RPMI8226 (cell line): ENCODE measurements at regions not wholly inside any gene's neighbourhood (a gene's known extent, or its start where the extent isn't known, plus 50 kb on each side); places are given as distances from the start of the nearest gene placed in this dataset.

Experiments used
- DNase-seq: peaks from one replicate; pipeline ENCODE4 v3.0.0-alpha.2; 2015

GRCh38 chr18:7358989-7359726, 128.3 kb downstream of the LRRC30 start:
- DNase-seq = no peak

- no peak for DNase-seq
Measured at GRCh38 chr18:7360606-7361170, 129.8 kb downstream of the LRRC30 start.

- no peak for DNase-seq
Measured at GRCh38 chr18:7363338-7363737, 132.4 kb downstream of the LRRC30 start.

- no peak for DNase-seq
Measured at GRCh38 chr18:7366597-7366996, 135.7 kb downstream of the LRRC30 start.

GRCh38 chr18:7367336-7367735, 136.4 kb downstream of the LRRC30 start:
- peak; percentile 18 for DNase-seq

GRCh38 chr18:7369006-7369405, 138.1 kb downstream of the LRRC30 start:
- DNase-seq = no peak

GRCh38 chr18:7370375-7370774, 139.5 kb downstream of the LRRC30 start:
- DNase-seq = no peak

GRCh38 chr18:7370802-7371201, 139.9 kb downstream of the LRRC30 start:
- DNase-seq = no peak

- DNase-seq = no peak
Measured at GRCh38 chr18:7373441-7373840, 142.6 kb downstream of the LRRC30 start.

GRCh38 chr18:7381307-7381706, 150.4 kb downstream of the LRRC30 start:
- DNase-seq = no peak

GRCh38 chr18:7382328-7383001, 151.6 kb downstream of the LRRC30 start:
- no peak for DNase-seq

- no peak for DNase-seq
Measured at GRCh38 chr18:7383002-7383980, 152.4 kb downstream of the LRRC30 start.

GRCh38 chr18:7388741-7389140, 157.9 kb downstream of the LRRC30 start:
- DNase-seq = no peak

GRCh38 chr18:7390731-7391492, 160.0 kb downstream of the LRRC30 start:
- no peak for DNase-seq

GRCh38 chr18:7393080-7393479, 162.2 kb downstream of the LRRC30 start:
- DNase-seq = no peak

- DNase-seq = no peak
Measured at GRCh38 chr18:7394050-7394659, 163.3 kb downstream of the LRRC30 start.

GRCh38 chr18:7395566-7395965, 164.7 kb downstream of the LRRC30 start:
- no peak for DNase-seq

GRCh38 chr18:7413906-7414305, 153.2 kb upstream of the PTPRM start:
- DNase-seq = no peak

- DNase-seq = no peak
Measured at GRCh38 chr18:7414459-7414858, 152.7 kb upstream of the PTPRM start.

GRCh38 chr18:7415081-7415894, 151.8 kb upstream of the PTPRM start:
- DNase-seq = no peak

- no peak for DNase-seq
Measured at GRCh38 chr18:7417727-7418126, 149.4 kb upstream of the PTPRM start.
